PFSK-1 (cell line): ENCODE measurements at regions not wholly inside any gene's neighbourhood (a gene's known extent, or its start where the extent isn't known, plus 50 kb on each side); places are given as distances from the start of the nearest gene placed in this dataset.

ENCODE experiments used
- POLR2AphosphoS5 ChIP-seq: IDR thresholded peaks from 2 replicates; pipeline ENCODE4 v1.6.1; 2012; ENCODE audit warnings: low read depth, mild to moderate bottlenecking, control low read depth, low read length, moderate library complexity
- TF ChIP-seq, protein P1 (sequence below), 2 experiments: IDR thresholded peaks; 2 replicates each; pipeline versions ENCODE4 v1.6.1 to v1.8.0; 2011 to 2012; ENCODE audit warnings: low read depth in 2 of 2, low read length in 2 of 2, control low read depth in 1 of 2, inconsistent platforms in 1 of 2, mild to moderate bottlenecking in 1 of 2, moderate library complexity in 1 of 2; ENCODE audit not compliant: insufficient read depth in 1 of 2

DNA sequence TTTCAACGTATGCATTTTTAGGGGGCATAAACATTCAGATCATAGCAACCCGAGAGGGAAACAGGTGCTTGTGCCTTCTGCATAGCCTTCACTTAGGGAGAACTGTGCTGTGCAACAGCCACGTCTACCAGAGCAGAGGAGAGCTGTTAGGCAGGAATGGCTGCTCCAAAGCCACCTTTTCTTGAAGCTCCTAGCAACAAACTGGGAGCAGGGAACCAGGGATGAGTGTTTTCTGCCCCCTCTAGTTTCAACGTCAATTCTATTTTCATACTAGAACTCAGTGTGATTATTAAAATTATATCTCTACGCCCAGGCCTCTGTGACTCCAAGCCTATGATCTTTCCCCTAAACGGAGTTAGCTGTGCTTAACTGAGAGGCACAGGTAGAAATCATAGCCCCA, 290.0 kb downstream of the HAPSTR1 start:
- TF ChIP-seq, protein P1, sequence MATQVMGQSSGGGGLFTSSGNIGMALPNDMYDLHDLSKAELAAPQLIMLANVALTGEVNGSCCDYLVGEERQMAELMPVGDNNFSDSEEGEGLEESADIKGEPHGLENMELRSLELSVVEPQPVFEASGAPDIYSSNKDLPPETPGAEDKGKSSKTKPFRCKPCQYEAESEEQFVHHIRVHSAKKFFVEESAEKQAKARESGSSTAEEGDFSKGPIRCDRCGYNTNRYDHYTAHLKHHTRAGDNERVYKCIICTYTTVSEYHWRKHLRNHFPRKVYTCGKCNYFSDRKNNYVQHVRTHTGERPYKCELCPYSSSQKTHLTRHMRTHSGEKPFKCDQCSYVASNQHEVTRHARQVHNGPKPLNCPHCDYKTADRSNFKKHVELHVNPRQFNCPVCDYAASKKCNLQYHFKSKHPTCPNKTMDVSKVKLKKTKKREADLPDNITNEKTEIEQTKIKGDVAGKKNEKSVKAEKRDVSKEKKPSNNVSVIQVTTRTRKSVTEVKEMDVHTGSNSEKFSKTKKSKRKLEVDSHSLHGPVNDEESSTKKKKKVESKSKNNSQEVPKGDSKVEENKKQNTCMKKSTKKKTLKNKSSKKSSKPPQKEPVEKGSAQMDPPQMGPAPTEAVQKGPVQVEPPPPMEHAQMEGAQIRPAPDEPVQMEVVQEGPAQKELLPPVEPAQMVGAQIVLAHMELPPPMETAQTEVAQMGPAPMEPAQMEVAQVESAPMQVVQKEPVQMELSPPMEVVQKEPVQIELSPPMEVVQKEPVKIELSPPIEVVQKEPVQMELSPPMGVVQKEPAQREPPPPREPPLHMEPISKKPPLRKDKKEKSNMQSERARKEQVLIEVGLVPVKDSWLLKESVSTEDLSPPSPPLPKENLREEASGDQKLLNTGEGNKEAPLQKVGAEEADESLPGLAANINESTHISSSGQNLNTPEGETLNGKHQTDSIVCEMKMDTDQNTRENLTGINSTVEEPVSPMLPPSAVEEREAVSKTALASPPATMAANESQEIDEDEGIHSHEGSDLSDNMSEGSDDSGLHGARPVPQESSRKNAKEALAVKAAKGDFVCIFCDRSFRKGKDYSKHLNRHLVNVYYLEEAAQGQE (IDR thresholded peaks at IDR 0.05; ENCODE audit: insufficient read depth in 1 of 2, low read depth in 2 of 2, low read length in 2 of 2): no peak
- TF ChIP-seq POLR2AphosphoS5: no peak
